SIG-M5 (cell line): ENCODE measurements at regions not wholly inside any gene's neighbourhood (a gene's known extent, or its start where the extent isn't known, plus 50 kb on each side); places are given as distances from the start of the nearest gene placed in this dataset.

Experiments
- DNase-seq: peaks from one replicate; lab custom pipeline; 2025; lab: John Stamatoyannopoulos, UW

- no peak for DNase-seq
Observed at GRCh38 chr6:82015043-82015442, 232.5 kb downstream of the IBTK start.

- DNase-seq: no peak
Observed at GRCh38 chr6:82013561-82014530, 233.7 kb downstream of the IBTK start.

- no peak for DNase-seq
Observed at GRCh38 chr6:82006027-82006738, 241.4 kb downstream of the IBTK start.

GRCh38 chr6:82000551-82000950, 247.0 kb downstream of the IBTK start:
- no peak for DNase-seq

- DNase-seq: no peak
Observed at GRCh38 chr6:81999826-82000225, 247.3 kb upstream of the TENT5A start.

GRCh38 chr6:81999270-81999669, 246.8 kb upstream of the TENT5A start:
- DNase-seq: no peak

- DNase-seq: no peak
Observed at GRCh38 chr6:81998432-81998831, 246.0 kb upstream of the TENT5A start.

GRCh38 chr6:81997090-81997926, 244.8 kb upstream of the TENT5A start:
- DNase-seq: no peak

- no peak for DNase-seq
Observed at GRCh38 chr6:81996414-81996813, 243.9 kb upstream of the TENT5A start.

- no peak for DNase-seq
Observed at GRCh38 chr6:81995548-81996289, 243.2 kb upstream of the TENT5A start.

GRCh38 chr6:81988871-81989270, 236.4 kb upstream of the TENT5A start:
- no peak for DNase-seq

- no peak for DNase-seq
Observed at GRCh38 chr6:81988446-81988845, 236.0 kb upstream of the TENT5A start.

- DNase-seq: no peak
Observed at GRCh38 chr6:81987293-81987692, 234.8 kb upstream of the TENT5A start.

GRCh38 chr6:81985191-81985590, 232.7 kb upstream of the TENT5A start:
- DNase-seq: no peak

- no peak for DNase-seq
Observed at GRCh38 chr6:81984599-81984998, 232.1 kb upstream of the TENT5A start.

GRCh38 chr6:81981812-81982211, 229.3 kb upstream of the TENT5A start:
- DNase-seq: no peak

GRCh38 chr6:81979767-81980166, 227.3 kb upstream of the TENT5A start:
- no peak for DNase-seq

- DNase-seq: no peak
Observed at GRCh38 chr6:81979329-81979728, 226.8 kb upstream of the TENT5A start.

- no peak for DNase-seq
Observed at GRCh38 chr6:81978230-81978629, 225.7 kb upstream of the TENT5A start.

GRCh38 chr6:81977486-81977885, 225.0 kb upstream of the TENT5A start:
- no peak for DNase-seq

GRCh38 chr6:81969814-81970213, 217.3 kb upstream of the TENT5A start:
- DNase-seq: no peak

- no peak for DNase-seq
Observed at GRCh38 chr6:81969011-81969410, 216.5 kb upstream of the TENT5A start.
